SK-N-MC (cell line): ENCODE measurements at regions not wholly inside any gene's neighbourhood (a gene's known extent, or its start where the extent isn't known, plus 50 kb on each side); places are given as distances from the start of the nearest gene placed in this dataset.

Experiments
- DNase-seq: peaks from one replicate; pipeline ENCODE4 v3.0.0-alpha.2; 2011; ENCODE audit warnings: low read depth, low spot score
- H3K27ac ChIP-seq: fragments of 200-600 bp; sonication (generic); 2 replicates; pipeline ENCODE4 v1.5.1; 2016; ENCODE audit warnings: mixed run types
- H3K36me3 ChIP-seq: fragments of 200-600 bp; sonication (generic); 2 replicates; pipeline ENCODE4 v1.6.1; 2017; ENCODE audit warnings: antibody characterized with exemption, low read length, mixed read lengths; ENCODE audit not compliant: insufficient read depth
- H3K4me3 ChIP-seq: fragments of 200-600 bp; sonication (generic); 2 replicates; pipeline ENCODE4 v1.5.1; 2016
- H3K9ac ChIP-seq: fragments of 200-600 bp; sonication (generic); 2 replicates; pipeline ENCODE4 v1.8.0; 2017; ENCODE audit warnings: mixed run types, mixed read lengths; ENCODE audit not compliant: insufficient read length
- H3K9me3 ChIP-seq: fragments of 200-600 bp; sonication (generic); 2 replicates; pipeline ENCODE4 v1.6.1; 2017; ENCODE audit warnings: low read depth, mild to moderate bottlenecking, antibody characterized with exemption, low read length, moderate library complexity, mixed read lengths
- EZH2 ChIP-seq: fragments of 200-600 bp; sonication (generic); IDR thresholded peaks from one replicate; pipeline ENCODE4 v1.6.1; 2017; ENCODE audit warnings: antibody characterized with exemption
- FOXP2 ChIP-seq: optimal IDR thresholded peaks from 2 replicates; pipeline ENCODE3; 2011; ENCODE audit warnings: mild to moderate bottlenecking, moderate library complexity; ENCODE audit not compliant: insufficient read depth; ENCODE audit errors: extremely low read length, control extremely low read depth
- POLR2AphosphoS5 ChIP-seq: IDR thresholded peaks from 2 replicates; pipeline ENCODE4 v1.6.1; 2012; ENCODE audit warnings: mild to moderate bottlenecking, low read depth, low read length, borderline replicate concordance

- H3K4me3 ChIP-seq, result no peak overlapping the region
- no peaks in the 10 kb centered on the region for H3K36me3 ChIP-seq
- no peaks in the 10 kb centered on the region for H3K9me3 ChIP-seq
- TF ChIP-seq FOXP2, result no peak
- TF ChIP-seq EZH2, result no peak
- TF ChIP-seq POLR2AphosphoS5, result no peak
- H3K27ac ChIP-seq, result no peak overlapping the region
- no peak overlapping the region for H3K9ac ChIP-seq
- DNase-seq, result no peak
These were observed 439.6 kb downstream of the CDH8 start for GRCh38 chr16:61596655-61597054.

GRCh38 chr16:61595605-61596004 is 440.6 kb downstream of the CDH8 start:
- H3K36me3 ChIP-seq, result no peaks in the 10 kb centered on the region

GRCh38 chr16:61590577-61590976 is 445.7 kb downstream of the CDH8 start:
- no peaks in the 10 kb centered on the region for H3K9me3 ChIP-seq
- H3K36me3 ChIP-seq, result no peaks in the 10 kb centered on the region
- TF ChIP-seq FOXP2, result no peak
- no peak for TF ChIP-seq POLR2AphosphoS5
- no peak for TF ChIP-seq EZH2
- no peak overlapping the region for H3K27ac ChIP-seq
- no peak overlapping the region for H3K4me3 ChIP-seq
- no peak for DNase-seq
- no peak overlapping the region for H3K9ac ChIP-seq

More at GRCh38 chr16:61595605-61596004, 440.6 kb downstream of the CDH8 start:
- no peak overlapping the region for H3K27ac ChIP-seq
- no peaks in the 10 kb centered on the region for H3K9me3 ChIP-seq
- DNase-seq, result no peak
- no peak overlapping the region for H3K9ac ChIP-seq
- no peak overlapping the region for H3K4me3 ChIP-seq
- TF ChIP-seq POLR2AphosphoS5, result no peak
- TF ChIP-seq EZH2, result no peak
- no peak for TF ChIP-seq FOXP2

GRCh38 chr16:61587526-61587925 is 448.7 kb downstream of the CDH8 start:
- H3K36me3 ChIP-seq, result no peaks in the 10 kb centered on the region
- TF ChIP-seq EZH2, result no peak
- no peak for TF ChIP-seq POLR2AphosphoS5
- TF ChIP-seq FOXP2, result no peak
- no peaks in the 10 kb centered on the region for H3K9me3 ChIP-seq
- no peak overlapping the region for H3K9ac ChIP-seq
- DNase-seq, result no peak
- H3K27ac ChIP-seq, result no peak overlapping the region
- H3K4me3 ChIP-seq, result no peak overlapping the region

GRCh38 chr16:61581417-61582046 is 454.7 kb downstream of the CDH8 start:
- no peak for DNase-seq
- TF ChIP-seq EZH2 (no peak), FOXP2 (no peak), POLR2AphosphoS5 (no peak)

GRCh38 chr16:61580579-61580978 is 455.7 kb downstream of the CDH8 start:
- no peaks in the 10 kb centered on the region for H3K36me3 ChIP-seq
- TF ChIP-seq POLR2AphosphoS5 (no peak), FOXP2 (no peak), EZH2 (no peak)
- no peaks in the 10 kb centered on the region for H3K9me3 ChIP-seq
- DNase-seq, result no peak
- no peak overlapping the region for H3K27ac ChIP-seq
- H3K9ac ChIP-seq, result no peak overlapping the region
- H3K4me3 ChIP-seq, result no peak overlapping the region

More at GRCh38 chr16:61581417-61582046, 454.7 kb downstream of the CDH8 start:
- Histone ChIP-seq H3K36me3 (no peaks in the 10 kb centered on the region), H3K4me3 (no peak overlapping the region), H3K9me3 (no peaks in the 10 kb centered on the region), H3K9ac (no peak overlapping the region), H3K27ac (no peak overlapping the region)

GRCh38 chr16:61579195-61579594 is 457.0 kb downstream of the CDH8 start:
- Histone ChIP-seq H3K9ac (no peak overlapping the region), H3K9me3 (no peaks in the 10 kb centered on the region), H3K36me3 (no peaks in the 10 kb centered on the region), H3K4me3 (no peak overlapping the region), H3K27ac (no peak overlapping the region)
- no peak for DNase-seq
- TF ChIP-seq FOXP2 (no peak), EZH2 (no peak), POLR2AphosphoS5 (no peak)

GRCh38 chr16:61576476-61576875 is 459.8 kb downstream of the CDH8 start:
- Histone ChIP-seq H3K36me3 (no peaks in the 10 kb centered on the region), H3K4me3 (no peak overlapping the region), H3K27ac (no peak overlapping the region), H3K9ac (no peak overlapping the region), H3K9me3 (no peaks in the 10 kb centered on the region)
- DNase-seq, result no peak
- no peak for TF ChIP-seq FOXP2
- TF ChIP-seq POLR2AphosphoS5, result no peak
- TF ChIP-seq EZH2, result no peak

GRCh38 chr16:61575617-61576016 is 460.6 kb downstream of the CDH8 start:
- no peak for DNase-seq
- TF ChIP-seq EZH2 (no peak), POLR2AphosphoS5 (no peak), FOXP2 (no peak)
- H3K36me3 ChIP-seq, result no peaks in the 10 kb centered on the region

GRCh38 chr16:61569028-61569427 is 467.2 kb downstream of the CDH8 start:
- no peak for TF ChIP-seq POLR2AphosphoS5
- TF ChIP-seq EZH2, result no peak
- TF ChIP-seq FOXP2, result no peak
- Histone ChIP-seq H3K9ac (no peak overlapping the region), H3K27ac (no peak overlapping the region), H3K36me3 (no peaks in the 10 kb centered on the region), H3K4me3 (no peak overlapping the region), H3K9me3 (no peaks in the 10 kb centered on the region)
- DNase-seq, result no peak

More at GRCh38 chr16:61575617-61576016, 460.6 kb downstream of the CDH8 start:
- H3K9me3 ChIP-seq, result no peaks in the 10 kb centered on the region
- no peak overlapping the region for H3K27ac ChIP-seq
- H3K4me3 ChIP-seq, result no peak overlapping the region
- H3K9ac ChIP-seq, result no peak overlapping the region
